IMR-90 (cell line): ENCODE measurements at regions not wholly inside any gene's neighbourhood (a gene's known extent, or its start where the extent isn't known, plus 50 kb on each side); places are given as distances from the start of the nearest gene placed in this dataset.

Source experiments
- ATAC-seq: fragments of 200-7000 bp; cut with Tn5 transposase; 2 replicates; pipeline ENCODE4 v1.9.1; 2020; ENCODE audit warnings: low read depth, mild to moderate bottlenecking, moderate library complexity
- BruUV-seq: library from RNA; stranded (reverse); fragments of 400-500 nt; replicated peaks from 2 replicates; lab custom pipeline; 2021; lab: Mats Ljungman, UMichigan
- CTCF ChIA-PET: fragments of 300-600 bp; formaldehyde crosslinking; extraction: SDS; loops from one replicate; lab custom pipeline; 2021; ENCODE audit warnings: antibody characterized with exemption; lab: Yijun Ruan, JAX
- POLR2A ChIA-PET: fragments of 300-600 bp; sonication (Branson Sonifier 250); formaldehyde crosslinking; loops from one replicate; lab custom pipeline; 2022; ENCODE audit warnings: antibody characterized with exemption; ENCODE audit not compliant: unreplicated experiment; lab: Charles Lee
- DNase-seq: peaks from one replicate; pipeline ENCODE4 v3.0.0; 2013
- H2AFZ ChIP-seq: replicated peaks from 2 replicates; pipeline ENCODE3; 2013; ENCODE audit warnings: low read length, mild to moderate bottlenecking; ENCODE audit not compliant: poor library complexity
- H2AK5ac ChIP-seq: 2 replicates; pipeline ENCODE4 v1.6.1; 2013; ENCODE audit warnings: low read depth, low read length, inconsistent platforms
- H2AK9ac ChIP-seq: replicated peaks from 2 replicates; pipeline ENCODE3; 2013; ENCODE audit warnings: mild to moderate bottlenecking, low read depth, low read length, moderate library complexity; ENCODE audit not compliant: poor library complexity
- H2BK120ac ChIP-seq: 2 replicates; pipeline ENCODE4 v1.6.1; 2013; ENCODE audit warnings: low read depth, low read length, inconsistent platforms
- H2BK15ac ChIP-seq: 3 replicates; pipeline ENCODE4 v1.6.1; 2013; ENCODE audit warnings: low read depth, low read length, inconsistent platforms
- H2BK20ac ChIP-seq: 2 replicates; pipeline ENCODE4 v1.6.1; 2013; ENCODE audit warnings: low read depth, mild to moderate bottlenecking, inconsistent platforms, low read length, moderate library complexity
- H2BK5ac ChIP-seq: 2 replicates; pipeline ENCODE4 v1.6.1; 2013; ENCODE audit warnings: mild to moderate bottlenecking, low read depth, low read length, inconsistent platforms; ENCODE audit not compliant: poor library complexity, severe bottlenecking
- H3K14ac ChIP-seq: replicated peaks from 2 replicates; pipeline ENCODE4 v1.6.1; 2013; ENCODE audit warnings: low read depth, low read length, inconsistent platforms
- H3K18ac ChIP-seq: 2 replicates; pipeline ENCODE4 v1.6.1; 2013; ENCODE audit warnings: low read depth, low read length, control low read depth
- H3K23ac ChIP-seq: 2 replicates; pipeline ENCODE4 v1.6.1; 2013; ENCODE audit warnings: low read depth, low read length, inconsistent platforms
- H3K27ac ChIP-seq: 2 replicates; pipeline ENCODE4 v1.5.1; 2013; ENCODE audit warnings: mild to moderate bottlenecking, control low read depth, low read length; ENCODE audit not compliant: insufficient read depth
- H3K27me3 ChIP-seq: 2 replicates; pipeline ENCODE4 v1.6.1; 2013; ENCODE audit warnings: low read length; ENCODE audit not compliant: control insufficient read depth, insufficient read depth
- H3K36me3 ChIP-seq: 2 replicates; pipeline ENCODE4 v1.6.1; 2013; ENCODE audit warnings: low read length, mixed read lengths; ENCODE audit not compliant: control insufficient read depth, insufficient read depth
- H3K4ac ChIP-seq: 2 replicates; pipeline ENCODE4 v1.6.1; 2013; ENCODE audit warnings: low read depth, low read length, inconsistent platforms
- H3K4me1 ChIP-seq: 2 replicates; pipeline ENCODE4 v1.6.1; 2013; ENCODE audit warnings: low read length, mixed read lengths; ENCODE audit not compliant: control insufficient read depth, insufficient read depth
- H3K4me2 ChIP-seq: 2 replicates; pipeline ENCODE4 v1.6.1; 2013; ENCODE audit warnings: low read depth, mild to moderate bottlenecking, control low read depth, low read length, moderate library complexity
- H3K4me3 ChIP-seq: 2 replicates; pipeline ENCODE4 v1.5.1; 2013; ENCODE audit warnings: low read depth, mild to moderate bottlenecking, control low read depth, low read length, moderate library complexity; ENCODE audit not compliant: insufficient read depth
- H3K56ac ChIP-seq: 2 replicates; pipeline ENCODE4 v1.6.1; 2013; ENCODE audit warnings: low read length, inconsistent platforms; ENCODE audit not compliant: insufficient read depth; ENCODE audit errors: extremely low read depth
- H3K79me1 ChIP-seq, 2 experiments: 2 replicates each; pipeline ENCODE4 v1.6.1; 2013; ENCODE audit warnings: low read length in 2 of 2, inconsistent platforms in 1 of 2, low read depth in 1 of 2
- H3K9ac ChIP-seq: 2 replicates; pipeline ENCODE4 v1.6.1; 2013; ENCODE audit warnings: low read depth, low read length, control low read depth
- H3K9me1 ChIP-seq: 2 replicates; pipeline ENCODE4 v1.6.1; 2013; ENCODE audit warnings: low read length, inconsistent platforms; ENCODE audit not compliant: insufficient read depth
- H3K9me3 ChIP-seq: 2 replicates; pipeline ENCODE4 v1.6.1; 2013; ENCODE audit warnings: low read length; ENCODE audit not compliant: control insufficient read depth, insufficient read depth
- H4K20me1 ChIP-seq: 2 replicates; pipeline ENCODE4 v1.6.1; 2013; ENCODE audit warnings: low read length, inconsistent platforms; ENCODE audit not compliant: insufficient read depth
- H4K5ac ChIP-seq: 2 replicates; pipeline ENCODE4 v1.6.1; 2013; ENCODE audit warnings: mild to moderate bottlenecking, low read depth, low read length, control low read depth
- H4K8ac ChIP-seq, 2 experiments: 2 replicates each; pipeline ENCODE4 v1.6.1; 2013; ENCODE audit warnings: low read depth in 2 of 2, low read length in 2 of 2, control low read depth in 1 of 2, inconsistent platforms in 1 of 2
- H4K91ac ChIP-seq: 2 replicates; pipeline ENCODE4 v1.6.1; 2013; ENCODE audit warnings: low read depth, low read length, inconsistent platforms; ENCODE audit not compliant: insufficient read depth
- BHLHE40 ChIP-seq: fragments of 150-350 bp; IDR thresholded peaks from 2 replicates; pipeline ENCODE4 v1.6.1; 2016; ENCODE audit warnings: mild to moderate bottlenecking, low read depth, low read length
- FOS ChIP-seq: fragments of 150-350 bp; IDR thresholded peaks from 2 replicates; pipeline ENCODE4 v1.6.1; 2016; ENCODE audit warnings: low read depth, low read length
- MAFK ChIP-seq: IDR thresholded peaks from 2 replicates; pipeline ENCODE4 v1.6.1; 2012; ENCODE audit warnings: low read depth, low read length, improper control_type of control experiment
- MAZ ChIP-seq: IDR thresholded peaks from 2 replicates; pipeline ENCODE4 v1.6.1; 2012; ENCODE audit warnings: low read depth, mild to moderate bottlenecking, low read length, improper control_type of control experiment, moderate library complexity, borderline replicate concordance
- POLR2A ChIP-seq: IDR thresholded peaks from 2 replicates; pipeline ENCODE4 v1.6.1; 2012; ENCODE audit warnings: mild to moderate bottlenecking, low read depth, low read length
- RAD21 ChIP-seq: IDR thresholded peaks from 2 replicates; pipeline ENCODE4 v1.6.1; 2012; ENCODE audit warnings: low read length, improper control_type of control experiment
- RCOR1 ChIP-seq: IDR thresholded peaks from 2 replicates; pipeline ENCODE4 v1.6.1; 2012; ENCODE audit warnings: mild to moderate bottlenecking, low read length, improper control_type of control experiment; ENCODE audit not compliant: insufficient replicate concordance
- WGBS, 2 experiments: methylation state at CpG; one replicate each; pipeline versions ENCODE4 v1.1.5 to v1.1.7; 2013; ENCODE audit warnings: missing lambda C conversion rate in 2 of 2; ENCODE audit not compliant: insufficient read length in 1 of 2; ENCODE audit errors: extremely low coverage in 2 of 2; 5-methylcytosine and 5-hydroxymethylcytosine counted together
- dilution Hi-C: fragments of 300-500 bp; cut with HindIII; formaldehyde crosslinking; loops from one replicate; pipeline ENCODE4 v1.14.3; 2018; ENCODE audit warnings: low sequenced_read_pairs; ENCODE audit not compliant: unreplicated experiment
- in situ Hi-C: fragments of 300-500 bp; cut with MboI; formaldehyde crosslinking; loops from 3 replicates; pipeline ENCODE4 v1.14.3; 2019; ENCODE audit warnings: low sequenced_read_pairs, inconsistent platforms, mixed read lengths
- intact Hi-C: fragments of 100-400 bp; cut with micrococcal nuclease; formaldehyde crosslinking; loops from 2 replicates; pipeline ENCODE4 v1.10.0; 2022
- TF ChIP-seq, protein P1 (sequence below): fragments of 150-350 bp; IDR thresholded peaks from 2 replicates; pipeline ENCODE4 v1.6.1; 2017; ENCODE audit warnings: mild to moderate bottlenecking, antibody characterized with exemption, low read length, low read depth
- TF ChIP-seq, protein P2 (sequence below): fragments of 150-350 bp; IDR thresholded peaks from 2 replicates; pipeline ENCODE4 v1.6.1; 2016; ENCODE audit warnings: low read depth, mild to moderate bottlenecking, low read length, moderate library complexity, borderline replicate concordance
- TF ChIP-seq, protein P3 (sequence below): conservative IDR thresholded peaks from 2 replicates; pipeline ENCODE4 v1.5.1; 2012; ENCODE audit warnings: mild to moderate bottlenecking, low read depth, low read length, improper control_type of control experiment

DNA sequence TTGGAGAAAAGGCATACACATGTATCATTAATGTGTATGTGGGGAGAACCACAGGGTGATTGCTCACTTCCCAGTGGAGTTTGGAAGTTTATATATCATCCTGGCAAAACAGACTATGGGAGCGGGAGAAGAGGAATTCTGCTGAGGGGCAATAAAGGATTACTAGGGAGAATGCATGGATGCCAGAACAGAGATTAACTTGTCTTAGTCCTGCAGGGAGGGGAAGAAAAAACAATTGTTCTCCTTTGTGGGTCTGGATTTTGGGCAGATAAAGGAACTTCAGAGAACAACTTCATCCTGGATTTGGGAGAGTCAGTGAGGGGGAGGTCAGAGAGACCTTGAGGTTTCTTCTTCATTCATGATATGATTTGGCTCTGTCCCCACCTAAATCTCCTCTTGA is 55.9 kb upstream of the SOX13 start:
- no peak overlapping the region for H3K56ac ChIP-seq
- dilution Hi-C loops (no loop called here), in situ Hi-C loops (no loop called here), intact Hi-C loops (loop anchor here (5.0 kb wide), 1 partner anchor 35 kb away; no protein-coding TSS in a partner anchor)
- H2AK5ac ChIP-seq, result no peak overlapping the region
- H3K9ac ChIP-seq, result no peak overlapping the region
- no peaks in the 10 kb centered on the region for H3K4me1 ChIP-seq
- H3K18ac ChIP-seq, result no peak overlapping the region
- H3K4me3 ChIP-seq, result no peak overlapping the region
- no peaks in the 10 kb centered on the region for H3K36me3 ChIP-seq
- H2BK20ac ChIP-seq, result no peak overlapping the region
- no peaks in the 10 kb centered on the region for H3K9me1 ChIP-seq
- no peak overlapping the region for H2BK120ac ChIP-seq
- H3K27me3 ChIP-seq, result peaks cover 21% of the 10 kb centered on the region
- no peak overlapping the region for H2AK9ac ChIP-seq
- no peak overlapping the region for H3K4me2 ChIP-seq
- no peak overlapping the region for H2AFZ ChIP-seq
- H3K14ac ChIP-seq, result no peak overlapping the region
- no peak overlapping the region for H3K23ac ChIP-seq
- CTCF ChIA-PET, result interaction anchor here (0.6 kb wide), 1 partner anchor 92 kb away, joined by 3 read pairs; no protein-coding TSS in a partner anchor
- no peak for ATAC-seq
- no peak overlapping the region for H2BK15ac ChIP-seq
- H4K8ac ChIP-seq, result no peak overlapping the region
- no peak for DNase-seq
- H3K9me3 ChIP-seq, result no peaks in the 10 kb centered on the region
- no peak overlapping the region for H3K27ac ChIP-seq
- no peaks in the 10 kb centered on the region for H3K79me1 ChIP-seq
- POLR2A ChIA-PET, result no interaction called here
- TF ChIP-seq, protein P1, sequence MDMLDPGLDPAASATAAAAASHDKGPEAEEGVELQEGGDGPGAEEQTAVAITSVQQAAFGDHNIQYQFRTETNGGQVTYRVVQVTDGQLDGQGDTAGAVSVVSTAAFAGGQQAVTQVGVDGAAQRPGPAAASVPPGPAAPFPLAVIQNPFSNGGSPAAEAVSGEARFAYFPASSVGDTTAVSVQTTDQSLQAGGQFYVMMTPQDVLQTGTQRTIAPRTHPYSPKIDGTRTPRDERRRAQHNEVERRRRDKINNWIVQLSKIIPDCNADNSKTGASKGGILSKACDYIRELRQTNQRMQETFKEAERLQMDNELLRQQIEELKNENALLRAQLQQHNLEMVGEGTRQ, result no peak
- no peak for TF ChIP-seq FOS
- no peak for TF ChIP-seq MAFK
- TF ChIP-seq, protein P2, sequence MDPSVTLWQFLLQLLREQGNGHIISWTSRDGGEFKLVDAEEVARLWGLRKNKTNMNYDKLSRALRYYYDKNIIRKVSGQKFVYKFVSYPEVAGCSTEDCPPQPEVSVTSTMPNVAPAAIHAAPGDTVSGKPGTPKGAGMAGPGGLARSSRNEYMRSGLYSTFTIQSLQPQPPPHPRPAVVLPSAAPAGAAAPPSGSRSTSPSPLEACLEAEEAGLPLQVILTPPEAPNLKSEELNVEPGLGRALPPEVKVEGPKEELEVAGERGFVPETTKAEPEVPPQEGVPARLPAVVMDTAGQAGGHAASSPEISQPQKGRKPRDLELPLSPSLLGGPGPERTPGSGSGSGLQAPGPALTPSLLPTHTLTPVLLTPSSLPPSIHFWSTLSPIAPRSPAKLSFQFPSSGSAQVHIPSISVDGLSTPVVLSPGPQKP, result no peak
- TF ChIP-seq, protein P3, sequence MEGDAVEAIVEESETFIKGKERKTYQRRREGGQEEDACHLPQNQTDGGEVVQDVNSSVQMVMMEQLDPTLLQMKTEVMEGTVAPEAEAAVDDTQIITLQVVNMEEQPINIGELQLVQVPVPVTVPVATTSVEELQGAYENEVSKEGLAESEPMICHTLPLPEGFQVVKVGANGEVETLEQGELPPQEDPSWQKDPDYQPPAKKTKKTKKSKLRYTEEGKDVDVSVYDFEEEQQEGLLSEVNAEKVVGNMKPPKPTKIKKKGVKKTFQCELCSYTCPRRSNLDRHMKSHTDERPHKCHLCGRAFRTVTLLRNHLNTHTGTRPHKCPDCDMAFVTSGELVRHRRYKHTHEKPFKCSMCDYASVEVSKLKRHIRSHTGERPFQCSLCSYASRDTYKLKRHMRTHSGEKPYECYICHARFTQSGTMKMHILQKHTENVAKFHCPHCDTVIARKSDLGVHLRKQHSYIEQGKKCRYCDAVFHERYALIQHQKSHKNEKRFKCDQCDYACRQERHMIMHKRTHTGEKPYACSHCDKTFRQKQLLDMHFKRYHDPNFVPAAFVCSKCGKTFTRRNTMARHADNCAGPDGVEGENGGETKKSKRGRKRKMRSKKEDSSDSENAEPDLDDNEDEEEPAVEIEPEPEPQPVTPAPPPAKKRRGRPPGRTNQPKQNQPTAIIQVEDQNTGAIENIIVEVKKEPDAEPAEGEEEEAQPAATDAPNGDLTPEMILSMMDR, result no peak
- no peak for TF ChIP-seq MAZ
- no peak for TF ChIP-seq BHLHE40
- TF ChIP-seq POLR2A, result no peak
- no peak for TF ChIP-seq RAD21
- no peak for TF ChIP-seq RCOR1
- H2BK5ac ChIP-seq, result no peak overlapping the region
- BruUV-seq, result no TSS peak
- no peak overlapping the region for H4K91ac ChIP-seq
- no peaks in the 10 kb centered on the region for H4K20me1 ChIP-seq
- no peak overlapping the region for H3K4ac ChIP-seq
- WGBS, 2 experiments, result no CpG with 5 or more reads among the region's 1 CpG
- H4K5ac ChIP-seq, result no peak overlapping the region
